ENCODE measurements at regions not wholly inside any gene's neighbourhood (a gene's known extent, or its start where the extent isn't known, plus 50 kb on each side); places are given as distances from the start of the nearest gene placed in this dataset.

DNA sequence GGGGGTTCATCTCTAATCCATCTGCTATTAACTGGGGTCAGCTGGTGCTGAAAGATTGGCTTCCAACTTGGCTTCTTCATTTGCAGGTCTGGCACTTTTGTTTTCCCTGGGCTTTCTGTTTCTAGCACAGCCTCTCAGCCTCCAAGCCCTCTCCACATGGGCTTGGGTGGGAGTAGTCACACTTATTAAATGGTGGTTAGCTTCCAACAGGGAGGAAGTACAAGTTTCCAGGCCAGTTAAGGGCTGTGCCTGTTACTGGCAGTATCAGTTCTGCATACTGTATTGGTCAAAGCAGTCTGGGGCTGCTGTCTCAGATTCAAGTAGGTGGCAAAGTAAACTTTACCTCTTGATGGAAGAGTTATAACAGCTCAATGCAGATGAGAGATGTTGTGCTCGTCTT is 627.1 kb upstream of the CCDC54 start:
- peaks cover 12% of the 10 kb centered on the region for H3K9me3 Mint-ChIP-seq
- TF ChIP-seq, protein P1, sequence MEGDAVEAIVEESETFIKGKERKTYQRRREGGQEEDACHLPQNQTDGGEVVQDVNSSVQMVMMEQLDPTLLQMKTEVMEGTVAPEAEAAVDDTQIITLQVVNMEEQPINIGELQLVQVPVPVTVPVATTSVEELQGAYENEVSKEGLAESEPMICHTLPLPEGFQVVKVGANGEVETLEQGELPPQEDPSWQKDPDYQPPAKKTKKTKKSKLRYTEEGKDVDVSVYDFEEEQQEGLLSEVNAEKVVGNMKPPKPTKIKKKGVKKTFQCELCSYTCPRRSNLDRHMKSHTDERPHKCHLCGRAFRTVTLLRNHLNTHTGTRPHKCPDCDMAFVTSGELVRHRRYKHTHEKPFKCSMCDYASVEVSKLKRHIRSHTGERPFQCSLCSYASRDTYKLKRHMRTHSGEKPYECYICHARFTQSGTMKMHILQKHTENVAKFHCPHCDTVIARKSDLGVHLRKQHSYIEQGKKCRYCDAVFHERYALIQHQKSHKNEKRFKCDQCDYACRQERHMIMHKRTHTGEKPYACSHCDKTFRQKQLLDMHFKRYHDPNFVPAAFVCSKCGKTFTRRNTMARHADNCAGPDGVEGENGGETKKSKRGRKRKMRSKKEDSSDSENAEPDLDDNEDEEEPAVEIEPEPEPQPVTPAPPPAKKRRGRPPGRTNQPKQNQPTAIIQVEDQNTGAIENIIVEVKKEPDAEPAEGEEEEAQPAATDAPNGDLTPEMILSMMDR (IDR thresholded peaks at IDR 0.05) = no peak
- H3K27me3 Mint-ChIP-seq = no peaks in the 10 kb centered on the region
- no peak for ATAC-seq (ENCODE audit: low read depth)
- no peak overlapping the region for H3K27ac Mint-ChIP-seq
- H3K4me3 Mint-ChIP-seq = no peak overlapping the region
- no peaks in the 10 kb centered on the region for H3K36me3 Mint-ChIP-seq (ENCODE audit: low read depth)
- no peaks in the 10 kb centered on the region for H3K4me1 Mint-ChIP-seq
- DNase-seq = no peak
- CTCF ChIA-PET = no interaction called here
- POLR2A ChIA-PET = no interaction called here
- intact Hi-C loops (cut with micrococcal nuclease) = no loop called here

DNA sequence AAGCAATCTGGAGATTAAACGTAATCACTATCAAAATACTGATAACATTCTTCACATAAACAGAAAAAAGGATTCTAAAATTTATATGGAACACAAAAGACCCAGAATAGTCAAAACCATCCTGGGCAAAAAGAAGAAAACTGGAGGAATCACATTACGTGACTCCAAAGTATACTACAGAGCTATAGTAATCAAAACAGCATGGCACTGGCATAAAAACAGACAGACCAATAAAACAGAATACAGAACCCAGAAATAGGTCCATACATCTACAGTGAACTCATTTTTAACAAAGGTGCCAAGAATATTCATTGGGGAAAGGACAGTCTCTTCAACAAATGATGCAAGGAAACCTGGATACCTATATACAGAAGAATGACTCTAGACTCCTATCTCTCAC is 621.9 kb upstream of the CCDC54 start:
- Mint-ChIP-seq H3K4me3 (no peak overlapping the region), H3K27ac (no peak overlapping the region), H3K4me1 (no peaks in the 10 kb centered on the region), H3K9me3 (peaks cover 17% of the 10 kb centered on the region), H3K27me3 (no peaks in the 10 kb centered on the region), H3K36me3 (ENCODE audit: low read depth) (no peaks in the 10 kb centered on the region)
- intact Hi-C loops (cut with micrococcal nuclease) = no loop called here
- TF ChIP-seq, protein P1 (IDR thresholded peaks at IDR 0.05) = no peak
- CTCF ChIA-PET = no interaction called here
- DNase-seq (no peak), ATAC-seq (ENCODE audit: low read depth) (no peak)
- POLR2A ChIA-PET = no interaction called here

DNA sequence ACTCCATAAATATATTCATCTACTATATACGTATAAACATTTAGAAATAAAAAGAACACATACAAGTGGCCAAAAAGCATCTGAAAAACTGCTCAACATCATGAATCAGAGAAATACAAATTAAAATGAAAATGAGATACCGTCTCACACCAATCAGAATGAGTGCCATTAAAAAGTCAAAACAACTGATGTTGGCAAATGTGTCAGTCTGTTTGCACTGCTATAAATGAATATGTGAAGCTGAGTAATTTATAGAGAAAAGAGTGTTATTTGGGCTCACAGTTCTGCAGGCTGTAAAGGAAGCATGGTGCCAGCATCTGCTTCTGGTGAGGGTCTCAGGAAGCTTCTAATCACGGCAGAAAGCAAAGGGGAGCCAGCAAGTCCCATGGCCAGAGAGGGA is 620.3 kb upstream of the CCDC54 start:
- H3K27me3 Mint-ChIP-seq = no peaks in the 10 kb centered on the region
- POLR2A ChIA-PET = no interaction called here
- H3K4me3 Mint-ChIP-seq = no peak overlapping the region
- TF ChIP-seq, protein P1 (IDR thresholded peaks at IDR 0.05) = no peak
- H3K36me3 Mint-ChIP-seq (ENCODE audit: low read depth) = no peaks in the 10 kb centered on the region
- no peak overlapping the region for H3K27ac Mint-ChIP-seq
- intact Hi-C loops (cut with micrococcal nuclease) = no loop called here
- H3K9me3 Mint-ChIP-seq = peaks cover 16% of the 10 kb centered on the region
- H3K4me1 Mint-ChIP-seq = no peaks in the 10 kb centered on the region
- DNase-seq (no peak), ATAC-seq (ENCODE audit: low read depth) (no peak)
- CTCF ChIA-PET = no interaction called here

DNA sequence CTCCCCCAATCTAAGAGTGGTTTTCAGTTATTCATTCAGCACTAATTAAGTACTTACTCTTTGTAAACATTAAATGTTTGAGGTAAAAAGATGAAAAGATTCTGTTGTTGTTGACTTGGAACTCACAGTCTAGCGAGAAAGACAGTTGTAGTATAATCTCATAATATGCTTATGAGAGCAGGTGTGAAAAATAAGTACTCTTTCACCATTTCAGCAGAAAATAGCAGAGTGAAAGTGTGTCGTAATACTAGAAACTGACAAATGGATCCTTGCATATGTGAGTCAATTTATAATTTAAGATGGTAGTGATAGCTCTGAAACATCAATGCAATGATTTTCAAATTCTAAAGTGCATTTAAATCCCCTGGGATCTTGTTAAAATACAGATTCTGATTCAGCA is 618.8 kb upstream of the CCDC54 start:
- H3K36me3 Mint-ChIP-seq (ENCODE audit: low read depth) = no peaks in the 10 kb centered on the region
- H3K27ac Mint-ChIP-seq = no peak overlapping the region
- intact Hi-C loops (cut with micrococcal nuclease) = no loop called here
- H3K4me1 Mint-ChIP-seq = no peaks in the 10 kb centered on the region
- H3K27me3 Mint-ChIP-seq = no peaks in the 10 kb centered on the region
- TF ChIP-seq, protein P1 (IDR thresholded peaks at IDR 0.05) = no peak
- DNase-seq (no peak), ATAC-seq (ENCODE audit: low read depth) (no peak)
- POLR2A ChIA-PET = no interaction called here
- H3K9me3 Mint-ChIP-seq = peaks cover 13% of the 10 kb centered on the region
- CTCF ChIA-PET = no interaction called here
- no peak overlapping the region for H3K4me3 Mint-ChIP-seq

DNA sequence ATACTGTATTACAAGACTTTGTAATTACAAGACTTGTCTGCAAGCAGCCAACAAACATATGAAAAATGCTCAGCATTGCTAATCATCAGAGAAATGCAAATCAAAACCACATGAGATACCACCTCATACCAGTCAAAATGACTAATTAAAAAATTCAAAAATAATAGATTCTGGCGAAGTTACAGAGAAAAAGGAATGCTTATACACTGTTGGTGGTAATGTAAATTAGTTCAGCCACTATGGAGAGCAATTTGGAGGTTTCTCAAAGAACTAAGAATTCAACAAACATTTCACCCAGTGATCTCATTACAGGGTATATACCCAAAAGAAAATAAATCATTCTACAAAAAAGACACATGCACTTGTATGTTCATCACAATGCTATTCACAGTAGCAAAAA is 617.5 kb upstream of the CCDC54 start:
- Mint-ChIP-seq H3K4me3 (no peak overlapping the region), H3K27me3 (no peaks in the 10 kb centered on the region), H3K27ac (no peak overlapping the region), H3K9me3 (peaks cover 8% of the 10 kb centered on the region), H3K36me3 (ENCODE audit: low read depth) (no peaks in the 10 kb centered on the region), H3K4me1 (no peaks in the 10 kb centered on the region)
- ATAC-seq (ENCODE audit: low read depth) = no peak
- TF ChIP-seq, protein P1 (IDR thresholded peaks at IDR 0.05) = no peak
- ChIA-PET POLR2A (no interaction called here), CTCF (no interaction called here)
- DNase-seq = no peak
- intact Hi-C loops (cut with micrococcal nuclease) = no loop called here

Data from activated B cell treated with CpG ODN at 0.5 μM for 24 hours (primary cell).